ENCODE measurements at regions not wholly inside any gene's neighbourhood (a gene's known extent, or its start where the extent isn't known, plus 50 kb on each side); places are given as distances from the start of the nearest gene placed in this dataset.
A peak's percentile ranks its signal among the peaks of the same experiment; 100 is the strongest.

DNA sequence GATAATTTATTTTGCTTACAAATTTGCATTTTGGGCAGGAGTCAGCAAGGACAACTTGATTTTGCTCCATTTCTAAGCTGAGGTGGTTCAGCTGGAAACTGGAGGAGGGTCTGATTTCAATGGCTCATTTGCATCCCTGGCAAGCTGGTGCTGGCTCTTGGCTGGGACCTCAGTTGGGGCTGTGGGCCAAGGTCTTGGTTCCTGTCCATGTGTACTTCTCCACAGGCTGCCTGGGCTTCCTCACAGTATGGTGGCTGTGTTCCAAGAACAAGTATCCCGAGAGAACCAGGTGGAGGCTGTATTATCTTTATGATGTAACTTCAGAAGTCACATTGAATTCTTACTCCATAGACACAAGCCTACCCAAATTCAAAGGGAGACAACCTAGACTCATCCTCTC, 77.0 kb upstream of the STX18 start:
- peak in 6 of 42 donors; percentile 18 to 40 (median 23) for DNase-seq
- intact Hi-C loops (cut with DNase I): no loop called here

DNA sequence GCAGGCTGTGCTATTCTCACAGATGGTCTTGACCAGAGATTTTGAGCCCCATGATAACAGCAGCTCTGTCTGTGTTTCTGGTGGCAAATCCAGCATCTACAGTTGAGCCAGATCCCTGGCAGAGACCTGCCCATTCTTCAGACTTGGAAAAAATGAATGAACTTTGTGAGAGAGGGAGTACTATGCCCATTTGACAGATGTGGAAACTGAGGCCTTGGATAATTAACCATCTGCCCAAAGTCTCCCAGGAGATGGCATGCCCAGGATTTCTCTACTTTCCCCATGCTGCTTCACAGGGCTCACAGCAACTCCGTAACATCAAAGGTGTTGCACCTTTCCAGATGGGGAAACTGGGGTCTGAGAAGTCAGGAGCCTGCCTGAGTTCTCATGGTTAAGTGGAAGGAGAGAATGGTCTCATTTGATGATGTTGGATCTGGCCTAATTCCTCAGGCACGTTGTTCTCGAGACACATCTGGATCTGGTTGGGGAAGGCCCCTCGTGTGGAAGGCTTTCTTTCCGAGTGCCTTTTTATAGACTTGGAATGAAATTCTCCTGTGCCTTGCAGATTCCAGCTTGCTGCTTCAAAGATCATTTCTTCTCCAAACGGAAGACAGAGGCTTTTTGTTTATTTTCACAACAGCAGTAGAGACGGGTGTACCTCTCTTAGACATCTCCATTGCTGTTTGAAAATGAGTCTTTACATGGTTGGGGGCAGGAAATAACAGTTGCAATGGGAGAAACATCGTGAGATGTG, 73.3 kb upstream of the STX18 start:
- DNase-seq: no peak
- intact Hi-C loops (cut with DNase I): no loop called here

DNA sequence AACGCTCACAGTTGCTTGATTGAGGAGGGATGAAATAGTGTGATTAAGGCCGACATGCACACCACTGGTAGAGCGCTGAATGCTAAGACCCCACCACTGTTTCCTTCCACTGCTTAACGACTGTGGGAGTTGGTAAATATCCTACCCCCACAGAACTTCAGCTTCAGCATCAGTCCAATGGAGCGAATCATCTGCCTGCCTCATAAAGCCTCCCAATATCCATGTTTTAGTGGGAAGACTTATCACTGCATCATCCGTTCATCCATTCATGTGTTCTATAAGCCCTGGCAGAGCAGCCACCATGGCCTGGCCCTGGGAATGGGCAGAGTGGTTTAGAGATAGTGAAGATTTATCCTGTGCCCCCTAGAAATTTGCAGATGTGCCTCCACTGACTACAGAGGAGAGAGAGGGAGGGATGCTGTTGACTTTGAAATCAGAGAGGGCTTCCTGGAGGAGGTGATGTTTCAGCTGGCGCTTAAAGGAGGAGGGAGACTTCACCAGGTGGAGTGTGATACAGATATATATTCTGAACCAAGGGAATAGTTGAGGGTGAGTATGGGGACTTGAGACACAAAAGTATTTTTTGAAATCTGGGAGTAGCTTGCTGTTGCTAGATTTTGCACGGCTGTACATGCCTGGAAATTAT, 71.9 kb upstream of the STX18 start:
- intact Hi-C loops (cut with DNase I): no loop called here
- DNase-seq: no peak

DNA sequence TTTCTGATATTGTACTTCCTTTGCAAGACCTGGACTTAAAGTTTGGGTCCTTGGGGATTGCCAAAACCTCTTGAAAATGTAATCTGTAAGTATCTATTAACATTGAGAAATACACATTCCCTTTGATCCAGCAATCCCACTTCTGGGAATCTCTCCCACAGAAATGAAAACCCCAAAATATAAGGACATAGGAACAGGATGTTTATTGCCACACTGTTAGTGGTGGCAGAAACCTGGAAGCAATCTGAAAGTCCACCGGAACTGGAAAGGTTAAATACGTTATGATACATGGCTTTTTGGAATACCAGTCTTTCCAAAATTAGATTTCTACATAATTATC, 71.2 kb upstream of the STX18 start:
- DNase-seq: no peak
- intact Hi-C loops (cut with DNase I): no loop called here

DNA sequence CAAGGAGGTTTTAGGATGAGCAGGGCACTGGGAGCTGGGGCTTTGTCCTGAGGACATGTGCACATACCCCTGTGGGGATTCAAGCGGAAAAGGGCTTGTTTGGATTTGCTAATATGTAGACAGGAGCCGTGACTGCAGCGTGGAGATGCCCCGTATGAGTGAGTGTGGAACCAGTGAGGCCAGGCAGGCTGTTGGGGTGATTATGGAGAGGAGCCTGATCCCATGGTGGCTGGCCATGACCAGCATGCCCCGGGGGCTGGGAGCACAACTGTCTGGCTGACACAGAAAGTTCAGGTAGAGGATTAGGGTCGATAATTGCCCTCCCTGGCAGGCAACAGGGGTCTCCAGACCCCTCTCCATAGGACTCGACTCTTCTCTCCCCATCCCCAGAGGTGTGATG, 68.8 kb upstream of the STX18 start:
- no peak for DNase-seq
- intact Hi-C loops (cut with DNase I): no loop called here

DNA sequence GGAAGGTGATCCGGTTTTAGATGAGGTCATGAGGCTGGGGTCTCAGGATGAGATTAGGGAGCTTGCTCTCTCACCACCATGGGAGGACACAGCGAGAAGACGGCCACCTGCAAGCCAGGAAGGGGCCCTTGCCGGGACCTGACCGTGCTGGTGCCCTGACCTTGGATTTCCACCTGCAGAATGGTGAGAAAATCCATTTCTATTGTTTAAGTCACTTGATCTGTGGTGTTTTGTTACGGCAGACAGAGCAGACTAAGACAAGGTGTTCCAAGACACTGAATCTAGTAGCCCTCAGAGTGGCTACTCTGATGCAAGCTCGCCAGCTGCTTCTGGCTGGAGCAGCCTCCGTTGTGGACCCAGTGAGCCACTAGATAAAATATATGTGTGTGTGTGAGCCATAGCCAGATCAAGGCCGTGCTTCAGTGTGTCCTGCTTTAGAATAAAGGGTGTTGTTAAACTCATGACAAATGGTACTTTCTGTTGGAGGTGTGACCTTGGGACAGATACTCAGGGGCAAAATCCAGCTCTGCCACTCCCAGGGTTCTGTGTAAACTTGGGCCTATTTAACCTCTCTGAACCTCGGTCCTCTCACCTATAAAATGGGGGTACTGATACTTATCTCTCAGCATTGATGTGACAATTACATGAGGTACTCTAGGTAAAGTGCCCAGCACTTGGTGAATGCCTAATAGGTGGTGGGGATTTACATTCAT, 67.9 kb upstream of the STX18 start:
- intact Hi-C loops (cut with DNase I): no loop called here
- no peak for DNase-seq

DNA sequence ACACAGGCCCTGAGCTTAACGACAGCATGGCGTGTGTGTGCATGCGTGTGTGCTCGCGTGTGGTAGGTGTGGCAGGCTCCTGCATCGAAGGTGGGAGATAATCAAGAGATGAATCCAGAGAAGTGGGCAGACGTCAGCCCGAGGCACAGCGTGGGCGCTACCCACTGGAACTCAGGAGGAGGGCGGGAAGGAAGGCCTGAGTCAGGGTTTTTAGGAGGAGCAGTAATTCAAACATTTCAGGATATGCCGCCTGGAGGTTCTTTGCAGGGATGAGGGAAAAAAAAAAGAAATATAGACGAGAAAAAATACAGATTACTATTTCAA, 66.3 kb upstream of the STX18 start:
- peak; percentile 45 to 93 (median 74) for DNase-seq
- intact Hi-C loops (cut with DNase I): no loop called here

DNA sequence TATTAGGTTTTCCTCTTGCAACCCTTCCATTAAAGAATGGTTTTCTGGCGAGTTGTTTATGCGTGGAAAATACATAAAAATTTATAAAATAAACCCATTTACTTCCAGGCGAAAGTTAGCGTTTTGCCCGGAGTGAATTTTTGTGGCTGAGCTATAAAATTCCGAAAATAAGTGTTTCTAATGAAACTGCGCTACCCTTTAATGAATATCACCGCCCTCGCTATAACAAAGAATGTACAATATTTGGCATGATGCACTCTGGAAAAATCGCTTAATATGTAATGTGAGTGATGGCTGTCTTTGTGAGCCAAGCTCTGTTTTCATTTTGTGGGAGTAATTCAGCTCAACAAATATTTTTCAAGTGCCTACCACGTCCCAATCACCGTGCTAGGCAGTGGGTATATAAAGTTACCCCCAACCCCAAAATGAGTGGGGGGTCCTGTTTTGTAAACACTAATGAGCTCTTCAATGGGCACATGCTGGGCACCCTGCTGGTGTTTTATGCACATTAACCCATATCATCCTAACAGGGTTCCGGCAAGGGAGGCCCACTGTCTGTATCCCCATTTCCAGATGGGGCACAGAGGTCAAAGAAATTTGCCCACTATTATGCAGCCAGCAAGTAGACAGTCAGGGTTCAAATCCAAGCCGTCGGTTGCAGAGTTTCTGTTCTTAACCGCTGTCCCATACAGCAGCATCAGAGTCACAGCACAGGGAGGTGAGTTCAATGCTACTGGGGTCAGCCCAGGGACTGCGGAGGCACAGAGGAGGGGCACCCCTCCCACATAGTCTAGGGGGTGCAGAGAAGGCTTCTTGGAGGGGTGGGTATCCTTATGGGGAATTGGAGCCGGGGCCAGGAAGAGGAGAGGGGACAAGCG, 65.7 kb upstream of the STX18 start:
- no peak for DNase-seq
- intact Hi-C loops (cut with DNase I): no loop called here

DNA sequence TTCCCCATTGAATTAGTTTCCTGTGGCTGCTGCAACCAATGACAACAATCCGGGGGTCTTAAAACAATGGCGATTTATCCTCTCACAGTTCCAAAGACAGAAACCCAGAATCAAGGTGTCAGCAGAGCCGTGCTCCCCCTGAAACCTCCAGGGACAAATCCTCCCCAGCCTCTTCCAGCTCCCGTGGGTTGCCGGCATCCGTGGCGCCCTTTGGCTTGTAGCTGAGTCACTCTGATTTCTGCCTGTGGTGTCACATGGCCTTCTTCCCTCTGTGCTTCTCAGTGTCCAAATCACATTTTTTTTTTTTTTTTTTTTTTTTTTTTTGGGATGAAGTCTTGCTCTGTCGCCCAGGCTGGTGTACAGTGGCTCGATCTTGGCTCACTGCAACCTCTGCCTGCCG, 64.5 kb upstream of the STX18 start:
- peak in 41 of 42 donors; percentile 14 to 86 (median 51) for DNase-seq
- intact Hi-C loops (cut with DNase I): no loop called here

DNA sequence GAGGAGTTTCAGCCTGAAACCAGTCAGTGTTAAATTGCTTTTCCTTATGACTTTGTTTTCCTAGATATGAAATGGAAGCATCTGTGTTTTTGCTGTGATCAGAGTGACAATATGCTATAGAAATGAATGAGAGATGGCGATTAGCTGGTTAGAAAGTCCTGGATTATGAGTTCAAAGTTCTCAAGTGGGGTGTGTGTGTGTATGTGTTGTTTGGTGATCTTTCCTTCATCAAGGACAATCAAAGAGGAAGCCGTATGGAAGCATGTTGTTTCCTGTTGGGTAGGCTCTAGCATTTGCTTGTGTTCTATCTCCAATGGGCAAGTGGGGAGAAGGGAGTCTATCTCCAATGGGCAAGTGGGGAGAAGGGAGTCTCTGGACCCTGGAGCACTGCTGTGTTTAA, 64.0 kb upstream of the STX18 start:
- DNase-seq: no peak
- intact Hi-C loops (cut with DNase I): no loop called here

DNA sequence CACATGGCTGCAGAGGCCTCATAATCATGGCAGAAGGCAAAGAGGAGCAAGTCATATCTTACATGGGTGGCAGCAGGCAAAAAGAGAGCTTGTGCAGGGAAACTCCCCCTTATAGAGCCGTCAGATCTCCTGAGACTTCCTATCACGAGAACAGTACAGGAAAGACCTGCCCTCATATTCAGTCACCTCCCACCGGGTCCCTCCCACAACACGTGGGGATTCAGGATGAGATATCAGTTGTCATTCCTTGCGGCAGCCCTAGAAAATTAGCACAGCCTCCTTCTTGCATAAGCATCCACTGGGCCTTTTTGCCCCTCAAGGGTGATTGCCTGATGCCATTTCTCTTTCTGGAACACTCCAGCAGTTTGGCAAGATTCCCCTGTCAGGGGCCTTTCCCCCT, 61.7 kb upstream of the STX18 start:
- peak in 31 of 42 donors; percentile 10 to 73 (median 40) for DNase-seq
- intact Hi-C loops (cut with DNase I): no loop called here

DNA sequence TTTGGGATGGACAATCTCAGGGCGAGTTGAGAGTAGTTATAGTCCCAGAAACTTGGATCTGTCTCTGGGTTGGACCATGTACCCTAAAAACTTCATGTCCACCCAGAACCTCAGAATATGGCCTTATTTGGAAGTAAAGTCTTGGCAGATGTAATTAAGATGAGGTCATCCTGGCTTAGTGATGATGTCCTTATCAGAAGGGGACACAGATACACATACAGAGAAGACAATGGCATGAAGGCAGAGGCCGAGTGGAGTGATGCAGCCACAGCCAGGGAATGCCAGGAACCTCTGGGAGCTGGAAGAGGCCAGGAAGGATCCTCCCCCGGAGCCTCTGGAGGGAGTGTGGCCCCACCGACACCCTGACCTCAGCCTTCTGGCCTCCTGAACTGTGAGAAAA, 61.2 kb upstream of the STX18 start:
- DNase-seq: no peak
- intact Hi-C loops (cut with DNase I): no loop called here

DNA sequence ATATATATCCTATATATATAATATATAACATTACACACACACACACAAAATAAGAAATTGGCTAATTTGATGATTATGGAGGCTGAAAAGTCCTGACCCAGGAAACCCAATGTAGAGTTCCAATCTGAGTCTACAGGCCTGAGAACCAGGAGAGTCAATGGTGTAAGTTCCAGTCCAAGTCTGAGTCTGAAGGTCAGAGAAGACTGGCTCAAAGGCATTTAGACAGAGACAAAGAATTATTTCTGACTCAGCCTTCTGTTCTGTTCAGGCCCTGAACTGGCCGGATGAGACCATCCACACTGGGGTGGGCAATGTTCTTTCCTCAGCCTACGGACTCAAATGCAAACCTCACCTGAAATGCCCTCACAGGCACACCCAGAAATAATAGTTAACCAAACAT, 60.6 kb upstream of the STX18 start:
- intact Hi-C loops (cut with DNase I): no loop called here
- DNase-seq: no peak

DNA sequence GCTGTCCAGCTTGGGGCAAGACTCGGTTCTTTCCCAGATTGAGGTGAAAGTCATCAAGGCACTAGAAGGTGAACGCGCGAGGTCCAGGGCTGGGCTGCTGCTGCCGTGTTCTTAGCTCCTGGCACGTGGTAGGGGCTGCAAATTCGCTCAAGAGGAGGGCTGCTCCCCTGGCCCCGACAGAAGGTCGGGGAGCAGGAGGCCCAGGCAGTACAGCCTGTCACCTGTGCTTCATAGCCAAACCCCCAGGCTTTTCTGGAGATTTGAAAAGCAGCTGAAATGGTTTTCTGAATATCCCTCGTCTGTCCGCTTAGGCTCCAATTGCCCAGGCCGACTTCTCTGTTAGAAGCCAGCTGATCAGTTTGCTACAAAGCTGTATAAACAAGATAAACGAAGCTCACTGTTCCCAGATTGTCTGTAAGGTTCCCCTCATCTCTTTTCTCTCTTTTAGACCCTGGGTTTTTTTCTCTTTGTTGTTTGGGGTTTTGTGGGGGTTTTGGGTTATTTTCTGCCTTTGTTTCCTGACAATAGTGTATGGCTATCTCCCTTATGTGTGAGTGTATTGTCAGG, 60.0 kb upstream of the STX18 start:
- intact Hi-C loops (cut with DNase I): no loop called here
- DNase-seq: no peak

DNA sequence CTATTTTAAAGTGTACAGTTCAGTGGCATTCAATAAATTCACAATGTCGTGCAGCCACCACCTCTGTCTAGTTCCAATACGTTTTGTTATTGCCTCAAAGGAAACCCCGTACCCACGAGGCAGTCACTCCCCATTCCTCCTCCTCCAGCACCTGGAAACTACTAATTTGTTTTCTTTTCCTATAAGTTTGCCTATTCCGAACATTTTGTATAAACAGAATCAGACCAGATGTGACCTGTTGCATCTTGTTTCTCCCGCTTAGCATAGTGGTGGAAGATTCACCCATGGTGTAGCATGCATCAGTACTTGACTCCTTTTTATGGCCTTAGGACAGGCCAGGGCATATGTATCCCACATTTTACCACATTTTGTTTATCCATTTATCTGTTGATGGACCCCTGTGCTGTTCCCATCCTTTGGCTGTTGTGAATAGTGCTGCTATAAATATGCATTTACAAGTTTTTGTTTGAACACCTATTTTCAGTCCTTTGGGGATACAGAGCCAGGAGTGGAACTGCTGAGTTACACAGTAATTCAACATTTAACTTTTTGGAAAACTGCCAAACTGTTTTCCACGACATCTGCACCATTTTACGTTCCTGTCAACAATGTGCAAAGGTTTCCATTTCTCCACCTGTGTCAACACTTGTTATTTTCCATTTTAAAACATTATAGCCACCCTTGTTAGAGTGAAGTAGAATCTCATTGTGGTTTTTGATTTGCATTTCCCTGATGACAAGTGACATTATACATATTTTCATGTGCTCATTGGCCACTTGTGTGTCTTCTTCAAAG, 57.8 kb upstream of the STX18 start:
- no peak for DNase-seq
- intact Hi-C loops (cut with DNase I): no loop called here

DNA sequence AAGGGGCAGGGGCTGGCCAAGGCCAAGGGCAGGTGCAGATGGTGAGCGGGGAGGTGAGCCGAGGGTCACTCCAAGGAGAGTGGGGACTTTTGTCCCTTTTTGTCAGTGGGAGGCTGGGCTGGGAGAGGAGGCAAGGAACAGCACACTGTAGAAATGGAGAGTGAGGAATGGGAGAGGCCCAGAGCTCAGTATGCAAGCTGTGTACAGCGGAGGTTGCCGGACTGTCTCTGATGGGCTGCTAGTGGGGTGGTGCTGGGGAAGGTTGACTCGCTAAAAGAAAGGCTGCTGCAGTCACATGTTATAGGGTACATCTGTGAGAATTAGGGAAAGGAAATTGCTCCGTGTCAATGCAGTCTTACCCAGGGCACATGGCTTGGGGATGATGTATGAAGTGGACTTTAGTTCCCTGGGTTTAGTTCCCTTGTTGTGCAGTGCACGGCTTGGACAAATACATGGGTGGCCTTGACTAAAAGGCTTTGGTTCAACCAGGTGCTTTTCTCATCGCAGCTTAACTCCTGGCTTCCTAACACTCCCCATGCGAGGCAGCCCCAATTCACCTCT, 57.1 kb upstream of the STX18 start:
- intact Hi-C loops (cut with DNase I): no loop called here

DNA sequence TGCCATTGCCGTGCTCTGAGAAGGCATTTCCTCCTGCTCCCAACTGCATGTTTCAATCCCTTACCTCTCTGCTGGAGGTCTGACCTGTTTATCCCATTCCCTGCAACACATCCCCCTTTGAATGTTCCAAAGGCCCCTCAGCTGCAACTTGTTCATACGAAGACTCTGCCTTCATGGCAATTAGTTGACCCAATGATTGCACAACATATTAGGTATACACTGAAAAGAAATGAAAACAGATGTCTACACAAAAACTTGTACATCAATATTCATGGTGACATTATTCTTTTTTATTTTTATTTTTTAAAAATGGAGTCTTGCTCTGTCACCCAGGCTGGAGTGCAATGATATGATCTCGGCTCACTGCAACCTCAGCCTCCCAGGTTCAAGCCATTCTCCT, 54.9 kb upstream of the STX18 start:
- intact Hi-C loops (cut with DNase I): no loop called here
- no peak for DNase-seq

More for the DNA sequence above, 57.1 kb upstream of the STX18 start:
- no peak for DNase-seq

DNA sequence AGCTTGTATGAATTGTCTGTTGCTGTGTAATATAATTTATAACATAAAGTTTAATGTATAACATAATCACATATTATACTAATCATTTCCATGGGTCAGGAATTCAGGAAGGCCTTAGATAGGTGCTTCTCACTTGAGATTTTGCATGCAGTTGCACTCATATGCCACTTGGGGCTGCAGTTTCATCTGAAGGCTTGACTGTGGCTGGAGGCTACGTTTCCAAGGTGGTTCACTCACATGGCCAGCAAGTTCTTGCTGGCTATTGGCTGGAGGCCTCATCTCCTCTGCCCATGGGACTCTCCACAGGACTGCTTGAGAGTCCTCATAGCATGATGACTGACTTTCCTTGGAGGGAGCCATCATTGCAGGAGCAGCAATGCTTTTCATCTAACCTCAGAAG, 53.4 kb upstream of the STX18 start:
- no peak for DNase-seq
- intact Hi-C loops (cut with DNase I): no loop called here

Measured in head of caudate nucleus (tissue), 42 donors.